ENCODE measurements at regions not wholly inside any gene's neighbourhood (a gene's known extent, or its start where the extent isn't known, plus 50 kb on each side); places are given as distances from the start of the nearest gene placed in this dataset.

- TF ChIP-seq POLR2AphosphoS5 (IDR thresholded peaks at IDR 0.05): no peak
- TF ChIP-seq, protein P1, sequence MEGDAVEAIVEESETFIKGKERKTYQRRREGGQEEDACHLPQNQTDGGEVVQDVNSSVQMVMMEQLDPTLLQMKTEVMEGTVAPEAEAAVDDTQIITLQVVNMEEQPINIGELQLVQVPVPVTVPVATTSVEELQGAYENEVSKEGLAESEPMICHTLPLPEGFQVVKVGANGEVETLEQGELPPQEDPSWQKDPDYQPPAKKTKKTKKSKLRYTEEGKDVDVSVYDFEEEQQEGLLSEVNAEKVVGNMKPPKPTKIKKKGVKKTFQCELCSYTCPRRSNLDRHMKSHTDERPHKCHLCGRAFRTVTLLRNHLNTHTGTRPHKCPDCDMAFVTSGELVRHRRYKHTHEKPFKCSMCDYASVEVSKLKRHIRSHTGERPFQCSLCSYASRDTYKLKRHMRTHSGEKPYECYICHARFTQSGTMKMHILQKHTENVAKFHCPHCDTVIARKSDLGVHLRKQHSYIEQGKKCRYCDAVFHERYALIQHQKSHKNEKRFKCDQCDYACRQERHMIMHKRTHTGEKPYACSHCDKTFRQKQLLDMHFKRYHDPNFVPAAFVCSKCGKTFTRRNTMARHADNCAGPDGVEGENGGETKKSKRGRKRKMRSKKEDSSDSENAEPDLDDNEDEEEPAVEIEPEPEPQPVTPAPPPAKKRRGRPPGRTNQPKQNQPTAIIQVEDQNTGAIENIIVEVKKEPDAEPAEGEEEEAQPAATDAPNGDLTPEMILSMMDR (IDR thresholded peaks at IDR 0.05): no peak
Observed at GRCh38 chr2:204161886-204162285, 225.3 kb downstream of the ICOS start.

Measured in prostate gland (tissue), 2 donors.